ENCODE measurements at regions not wholly inside any gene's neighbourhood (a gene's known extent, or its start where the extent isn't known, plus 50 kb on each side); places are given as distances from the start of the nearest gene placed in this dataset.

DNA sequence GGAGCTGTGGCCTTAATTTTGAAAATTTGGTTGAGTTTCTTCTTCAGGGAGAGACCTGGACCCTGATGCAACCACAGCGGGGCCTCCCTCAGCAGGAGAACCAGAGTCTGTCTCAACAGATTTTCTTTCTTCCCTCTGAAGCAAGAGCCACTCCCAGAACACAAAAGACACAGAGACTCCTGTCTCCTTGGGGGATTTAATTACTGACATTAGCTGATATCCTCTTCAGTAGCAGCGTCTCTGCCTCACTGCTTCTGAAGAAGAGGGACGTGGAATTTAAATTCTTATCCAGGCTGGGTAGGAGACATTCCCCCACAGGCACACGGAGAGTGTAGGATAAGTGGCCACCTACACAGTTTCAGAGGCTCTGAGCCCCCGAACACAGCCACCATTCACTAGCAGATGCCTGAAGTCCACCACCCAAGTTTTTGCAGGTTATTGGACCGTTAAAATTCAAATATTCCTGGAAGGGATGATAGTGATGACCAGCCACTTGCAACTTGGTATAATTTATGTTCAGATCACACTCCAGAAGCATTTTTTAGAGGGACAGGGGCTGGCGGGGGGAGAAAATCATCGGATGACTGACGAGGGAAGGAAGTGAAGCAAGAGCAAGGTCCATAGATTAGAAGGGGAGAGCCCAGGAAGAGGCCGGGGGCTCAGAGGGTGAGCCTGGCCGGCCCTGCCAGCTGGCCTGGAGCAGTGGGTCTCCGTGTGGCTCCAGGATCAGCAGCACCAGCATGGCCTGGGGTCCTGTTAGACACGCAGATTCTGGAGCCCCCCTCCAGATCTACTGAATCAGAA, 109.7 kb downstream of the BDH1 start:
- H3K36me3 ChIP-seq (ENCODE audit: insufficient read depth, low read length): no peaks in the 10 kb centered on the region
- H3K9ac ChIP-seq (ENCODE audit: low read depth, low read length): no peak overlapping the region
- H3K4me3 ChIP-seq (ENCODE audit: low read length): no peak overlapping the region
- no peak overlapping the region for H3K4me2 ChIP-seq (ENCODE audit: low read length)
- H3K4me1 ChIP-seq (ENCODE audit: control insufficient read depth, insufficient read depth, low read length): no peaks in the 10 kb centered on the region
- H3K9me3 ChIP-seq (replicated peaks; ENCODE audit: low read length): no peaks in the 10 kb centered on the region
- H3K27me3 ChIP-seq (ENCODE audit: control insufficient read depth, insufficient read depth, low read length): peaks cover 32% of the 10 kb centered on the region

DNA sequence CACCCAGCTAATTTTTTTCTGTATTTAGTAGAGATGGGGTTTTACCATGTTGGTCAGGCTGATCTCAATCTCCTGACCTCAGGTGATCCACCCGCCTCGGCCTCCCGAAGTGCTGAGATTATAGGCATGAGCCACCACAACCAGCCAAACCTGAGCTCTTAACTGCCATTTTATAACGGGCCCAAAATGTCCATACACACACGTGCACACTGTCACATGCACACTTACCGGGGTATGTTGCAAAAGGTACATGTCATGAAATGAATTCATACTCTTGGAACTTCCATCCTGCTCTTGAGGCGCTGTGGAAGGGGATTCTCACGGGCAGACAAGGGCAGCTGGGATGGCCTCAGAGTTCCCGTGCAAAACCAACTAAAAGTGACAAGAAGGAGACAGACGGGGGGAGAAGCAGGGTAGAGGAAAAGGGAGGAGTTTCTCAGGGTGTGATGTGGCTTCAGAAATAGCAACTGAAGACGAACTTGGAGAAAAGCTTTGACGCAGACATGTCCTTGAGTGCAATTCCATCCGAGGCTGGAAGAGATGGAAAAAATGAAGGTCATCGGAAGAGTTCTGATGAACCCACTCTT, 110.9 kb downstream of the BDH1 start:
- H3K4me3 ChIP-seq (ENCODE audit: low read length): no peak overlapping the region
- no peaks in the 10 kb centered on the region for H3K9me3 ChIP-seq (replicated peaks; ENCODE audit: low read length)
- no peaks in the 10 kb centered on the region for H3K4me1 ChIP-seq (ENCODE audit: control insufficient read depth, insufficient read depth, low read length)
- no peaks in the 10 kb centered on the region for H3K36me3 ChIP-seq (ENCODE audit: insufficient read depth, low read length)
- H3K27me3 ChIP-seq (ENCODE audit: control insufficient read depth, insufficient read depth, low read length): peaks cover 36% of the 10 kb centered on the region
- H3K4me2 ChIP-seq (ENCODE audit: low read length): no peak overlapping the region
- no peak overlapping the region for H3K9ac ChIP-seq (ENCODE audit: low read depth, low read length)

DNA sequence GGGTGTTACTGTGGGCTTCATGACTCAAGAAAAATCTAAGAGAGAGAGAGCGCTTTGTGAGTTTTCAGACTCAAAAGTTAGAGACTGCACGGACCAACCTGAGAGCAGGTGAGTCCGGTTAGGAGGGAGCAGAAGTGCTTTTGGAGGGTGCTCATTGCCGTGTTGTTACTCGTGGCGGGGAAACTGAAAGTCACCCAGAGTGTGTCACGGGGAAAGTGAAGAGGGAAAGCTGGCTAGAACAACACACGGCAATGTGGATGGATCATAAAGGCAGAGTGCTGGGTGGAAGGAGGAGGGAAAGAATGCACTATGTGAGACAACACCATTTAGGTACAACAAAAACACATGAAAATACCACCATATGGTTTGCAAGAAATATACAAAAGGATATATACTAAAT, 112.3 kb downstream of the BDH1 start:
- Histone ChIP-seq H3K4me3 (ENCODE audit: low read length) (no peak overlapping the region), H3K27me3 (ENCODE audit: control insufficient read depth, insufficient read depth, low read length) (peaks cover 36% of the 10 kb centered on the region), H3K9ac (ENCODE audit: low read depth, low read length) (no peak overlapping the region), H3K4me2 (ENCODE audit: low read length) (no peak overlapping the region), H3K36me3 (ENCODE audit: insufficient read depth, low read length) (no peaks in the 10 kb centered on the region), H3K4me1 (ENCODE audit: control insufficient read depth, insufficient read depth, low read length) (no peaks in the 10 kb centered on the region), H3K9me3 (replicated peaks; ENCODE audit: low read length) (no peaks in the 10 kb centered on the region)

DNA sequence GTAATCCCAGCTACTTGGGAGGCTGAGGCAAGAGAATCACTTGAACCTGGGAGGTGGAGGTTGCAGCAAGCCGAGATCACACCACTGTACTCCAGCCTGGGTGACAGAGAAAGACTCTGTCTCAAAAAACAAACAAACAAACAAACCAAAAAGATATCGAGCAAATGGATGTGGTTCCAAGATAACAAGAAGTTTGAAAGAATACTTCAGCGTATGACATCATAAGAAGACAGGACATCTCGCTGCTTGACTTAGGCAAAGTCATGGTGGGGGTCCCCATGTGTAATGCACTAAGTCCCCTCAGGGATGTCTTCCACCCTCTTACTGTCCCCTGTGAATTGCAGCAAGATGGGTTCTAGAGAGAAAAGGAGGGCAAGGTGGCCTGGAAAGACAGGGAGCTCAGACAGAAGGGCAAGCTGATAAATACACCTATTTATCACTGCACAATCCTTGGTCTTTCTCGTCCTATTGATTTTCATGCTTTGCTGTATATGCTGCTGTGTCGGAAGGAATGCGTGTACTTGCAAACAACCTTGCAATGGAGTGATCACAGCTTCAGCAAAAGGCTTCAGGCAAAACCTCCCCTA, 115.0 kb downstream of the BDH1 start:
- Histone ChIP-seq H3K4me2 (ENCODE audit: low read length) (no peak overlapping the region), H3K9me3 (replicated peaks; ENCODE audit: low read length) (no peaks in the 10 kb centered on the region), H3K36me3 (ENCODE audit: insufficient read depth, low read length) (no peaks in the 10 kb centered on the region), H3K27me3 (ENCODE audit: control insufficient read depth, insufficient read depth, low read length) (peaks cover 31% of the 10 kb centered on the region), H3K4me3 (ENCODE audit: low read length) (no peak overlapping the region), H3K9ac (ENCODE audit: low read depth, low read length) (no peak overlapping the region), H3K4me1 (ENCODE audit: control insufficient read depth, insufficient read depth, low read length) (no peaks in the 10 kb centered on the region)

DNA sequence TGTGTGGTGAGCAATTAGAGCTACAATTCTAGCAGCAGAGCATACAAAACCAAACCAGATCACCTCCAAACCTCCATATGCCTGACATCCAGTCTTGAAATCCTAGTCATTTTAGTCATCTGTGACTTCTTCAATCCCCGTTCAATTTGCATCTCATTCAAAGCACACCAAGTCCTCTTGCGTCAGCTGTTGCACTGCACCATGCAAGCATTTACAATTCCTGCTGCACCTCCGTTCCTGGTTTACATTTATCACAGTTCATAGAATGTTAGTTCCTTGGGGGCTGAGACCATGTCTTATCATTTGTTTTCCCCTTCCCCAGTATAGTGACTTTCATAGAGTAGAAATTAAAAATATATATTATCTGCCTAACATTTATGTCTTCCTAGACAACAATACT, 116.9 kb downstream of the BDH1 start:
- Histone ChIP-seq H3K4me1 (ENCODE audit: control insufficient read depth, insufficient read depth, low read length) (no peaks in the 10 kb centered on the region), H3K27me3 (ENCODE audit: control insufficient read depth, insufficient read depth, low read length) (peaks cover 40% of the 10 kb centered on the region), H3K36me3 (ENCODE audit: insufficient read depth, low read length) (no peaks in the 10 kb centered on the region), H3K9me3 (replicated peaks; ENCODE audit: low read length) (no peaks in the 10 kb centered on the region), H3K9ac (ENCODE audit: low read depth, low read length) (no peak overlapping the region), H3K4me2 (ENCODE audit: low read length) (no peak overlapping the region), H3K4me3 (ENCODE audit: low read length) (no peak overlapping the region)

DNA sequence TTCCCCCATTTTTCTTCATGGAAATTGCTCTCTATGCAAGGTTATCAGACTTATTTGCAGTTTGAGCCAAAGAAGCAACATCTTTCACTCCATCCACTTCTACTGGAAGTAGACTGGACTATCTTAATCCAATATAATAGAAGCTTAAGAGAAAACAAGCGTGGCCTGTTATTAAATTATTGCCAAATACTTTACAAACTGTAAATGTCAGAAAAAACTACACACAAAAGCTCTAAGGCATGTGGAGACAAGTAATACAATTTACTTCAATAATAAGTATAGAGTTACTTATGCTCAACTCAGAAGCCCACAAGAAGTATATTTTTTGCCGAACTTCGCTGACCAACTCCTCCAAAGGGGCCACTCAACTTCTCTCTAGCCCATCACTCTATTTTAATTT, 120.3 kb downstream of the BDH1 start:
- Histone ChIP-seq H3K4me1 (ENCODE audit: control insufficient read depth, insufficient read depth, low read length) (peaks cover 17% of the 10 kb centered on the region), H3K27me3 (ENCODE audit: control insufficient read depth, insufficient read depth, low read length) (peaks cover 19% of the 10 kb centered on the region), H3K36me3 (ENCODE audit: insufficient read depth, low read length) (no peaks in the 10 kb centered on the region), H3K9ac (ENCODE audit: low read depth, low read length) (no peak overlapping the region), H3K4me2 (ENCODE audit: low read length) (no peak overlapping the region), H3K9me3 (replicated peaks; ENCODE audit: low read length) (no peaks in the 10 kb centered on the region), H3K4me3 (ENCODE audit: low read length) (no peak overlapping the region)

DNA sequence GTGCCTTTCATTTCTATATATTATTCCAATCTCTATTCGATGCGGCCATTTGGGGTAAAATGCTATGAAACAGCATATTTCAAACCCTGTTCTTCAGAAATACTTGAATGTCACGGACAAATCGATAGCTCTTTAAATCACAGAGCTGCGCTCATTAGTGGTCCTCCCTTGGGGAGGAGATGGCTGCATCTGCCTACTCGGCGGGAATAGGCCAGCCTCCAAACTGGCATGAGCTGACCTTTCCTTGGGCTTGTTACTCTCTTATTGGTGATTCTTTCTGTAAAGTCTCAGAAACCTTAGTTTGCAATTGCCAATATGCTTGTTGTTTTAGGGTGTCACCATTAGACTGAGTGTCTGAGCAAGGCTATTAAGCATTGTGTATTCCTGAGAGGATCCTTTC, 120.9 kb downstream of the BDH1 start:
- Histone ChIP-seq H3K36me3 (ENCODE audit: insufficient read depth, low read length) (no peaks in the 10 kb centered on the region), H3K4me2 (ENCODE audit: low read length) (no peak overlapping the region)

DNA sequence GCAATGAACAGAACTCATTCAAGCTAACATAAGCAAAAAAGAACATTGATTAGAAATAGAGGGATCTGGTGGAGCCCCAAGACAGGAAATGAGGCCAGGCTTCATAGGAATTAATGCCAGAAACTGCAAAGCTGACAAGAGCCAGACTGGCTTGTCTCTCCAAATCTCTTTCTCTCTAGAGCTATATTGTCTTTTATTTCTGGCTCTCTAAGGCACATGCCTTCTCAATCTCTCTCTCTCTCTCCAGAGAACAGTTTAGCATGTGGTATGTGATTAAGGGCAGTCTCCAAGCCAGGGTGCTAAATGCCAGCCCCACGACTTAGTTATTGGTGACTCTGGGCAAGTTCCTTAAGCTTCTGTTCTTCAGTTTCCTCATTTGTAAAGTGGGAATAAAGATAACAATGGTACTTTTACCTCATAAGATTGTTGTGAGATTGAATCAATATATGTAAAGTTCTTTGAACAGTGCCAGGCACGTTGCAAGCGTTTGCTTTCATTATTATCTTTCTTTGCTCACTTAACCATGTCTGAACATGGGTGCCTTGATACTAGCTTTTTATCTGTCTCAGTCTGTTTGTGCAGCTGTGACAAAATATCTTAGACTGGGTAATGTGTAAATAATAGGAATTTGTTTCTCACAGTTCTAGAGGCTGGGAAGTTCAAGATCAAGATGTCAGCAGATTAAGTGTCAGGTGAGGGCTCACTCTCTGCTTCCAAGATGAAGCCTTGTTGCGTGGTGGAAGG, 123.2 kb downstream of the BDH1 start:
- H3K4me2 ChIP-seq (ENCODE audit: low read length): no peak overlapping the region
- H3K4me1 ChIP-seq (ENCODE audit: control insufficient read depth, insufficient read depth, low read length): peaks cover 29% of the 10 kb centered on the region
- H3K9ac ChIP-seq (ENCODE audit: low read depth, low read length): no peak overlapping the region
- no peaks in the 10 kb centered on the region for H3K36me3 ChIP-seq (ENCODE audit: insufficient read depth, low read length)
- H3K27me3 ChIP-seq (ENCODE audit: control insufficient read depth, insufficient read depth, low read length): peaks cover 36% of the 10 kb centered on the region
- no peak overlapping the region for H3K4me3 ChIP-seq (ENCODE audit: low read length)
- no peaks in the 10 kb centered on the region for H3K9me3 ChIP-seq (replicated peaks; ENCODE audit: low read length)

More for the DNA sequence above, 120.9 kb downstream of the BDH1 start:
- H3K4me1 ChIP-seq (ENCODE audit: control insufficient read depth, insufficient read depth, low read length): peaks cover 19% of the 10 kb centered on the region
- H3K9me3 ChIP-seq (replicated peaks; ENCODE audit: low read length): no peaks in the 10 kb centered on the region
- H3K27me3 ChIP-seq (ENCODE audit: control insufficient read depth, insufficient read depth, low read length): peaks cover 19% of the 10 kb centered on the region
- no peak overlapping the region for H3K9ac ChIP-seq (ENCODE audit: low read depth, low read length)
- no peak overlapping the region for H3K4me3 ChIP-seq (ENCODE audit: low read length)

DNA sequence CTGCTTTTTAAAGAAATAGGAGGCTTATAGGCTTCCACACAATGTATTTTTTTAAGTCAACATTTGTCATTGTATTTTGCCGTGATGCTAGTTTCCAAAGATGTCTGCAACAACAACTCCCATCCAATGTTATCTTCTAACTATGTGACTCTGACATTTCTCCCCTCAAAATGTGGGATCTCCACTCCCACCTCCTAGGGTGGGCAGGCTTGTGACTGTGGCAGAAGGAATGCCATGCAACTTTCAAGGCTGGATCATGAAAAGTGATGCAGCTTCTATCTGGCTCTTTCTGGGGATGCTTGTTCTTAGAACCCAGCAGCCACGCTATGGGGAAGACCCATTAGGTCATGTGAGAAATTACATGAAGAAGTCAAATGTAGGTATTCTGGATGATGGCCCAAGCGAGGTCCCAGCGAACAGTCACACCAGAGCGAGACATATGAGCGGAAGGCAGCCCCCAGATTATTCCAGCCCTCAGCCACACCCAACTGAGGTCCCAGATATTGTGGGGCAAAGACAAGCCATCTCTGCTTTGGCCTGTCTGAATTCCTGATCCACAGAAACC, 124.3 kb downstream of the BDH1 start:
- peak overlapping the region; percentile 2 for H3K9ac ChIP-seq (ENCODE audit: low read depth, low read length)
- no peaks in the 10 kb centered on the region for H3K36me3 ChIP-seq (ENCODE audit: insufficient read depth, low read length)
- no peak overlapping the region for H3K4me2 ChIP-seq (ENCODE audit: low read length)
- no peak overlapping the region for H3K4me3 ChIP-seq (ENCODE audit: low read length)
- no peaks in the 10 kb centered on the region for H3K9me3 ChIP-seq (replicated peaks; ENCODE audit: low read length)
- H3K27me3 ChIP-seq (ENCODE audit: control insufficient read depth, insufficient read depth, low read length): peaks cover 42% of the 10 kb centered on the region
- H3K4me1 ChIP-seq (ENCODE audit: control insufficient read depth, insufficient read depth, low read length): peaks cover 29% of the 10 kb centered on the region

DNA sequence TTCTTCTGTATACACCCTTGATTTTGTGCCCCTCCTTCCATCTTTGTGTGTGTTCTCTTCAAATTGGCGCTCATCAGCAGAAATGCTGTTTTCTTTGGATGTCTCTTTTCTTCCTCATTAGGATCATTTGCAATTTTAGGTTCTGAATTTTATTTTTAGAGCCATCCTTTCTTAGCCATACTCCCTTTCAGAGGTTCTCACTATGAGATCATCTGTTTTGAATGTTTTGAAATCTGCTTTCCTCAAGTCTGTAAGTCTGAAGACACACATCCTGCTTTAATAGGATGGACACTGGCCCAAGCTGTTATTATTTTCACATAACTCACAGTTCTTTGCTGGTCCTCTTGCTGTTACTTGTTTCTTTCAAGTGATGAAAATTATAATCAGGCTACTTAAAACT, 124.8 kb downstream of the BDH1 start:
- no peak overlapping the region for H3K4me3 ChIP-seq (ENCODE audit: low read length)
- H3K9me3 ChIP-seq (replicated peaks; ENCODE audit: low read length): no peaks in the 10 kb centered on the region
- peaks cover 46% of the 10 kb centered on the region for H3K27me3 ChIP-seq (ENCODE audit: control insufficient read depth, insufficient read depth, low read length)
- no peaks in the 10 kb centered on the region for H3K36me3 ChIP-seq (ENCODE audit: insufficient read depth, low read length)
- no peak overlapping the region for H3K4me2 ChIP-seq (ENCODE audit: low read length)
- peaks cover 34% of the 10 kb centered on the region for H3K4me1 ChIP-seq (ENCODE audit: control insufficient read depth, insufficient read depth, low read length)
- H3K9ac ChIP-seq (ENCODE audit: low read depth, low read length): peak overlapping the region; percentile 2

DNA sequence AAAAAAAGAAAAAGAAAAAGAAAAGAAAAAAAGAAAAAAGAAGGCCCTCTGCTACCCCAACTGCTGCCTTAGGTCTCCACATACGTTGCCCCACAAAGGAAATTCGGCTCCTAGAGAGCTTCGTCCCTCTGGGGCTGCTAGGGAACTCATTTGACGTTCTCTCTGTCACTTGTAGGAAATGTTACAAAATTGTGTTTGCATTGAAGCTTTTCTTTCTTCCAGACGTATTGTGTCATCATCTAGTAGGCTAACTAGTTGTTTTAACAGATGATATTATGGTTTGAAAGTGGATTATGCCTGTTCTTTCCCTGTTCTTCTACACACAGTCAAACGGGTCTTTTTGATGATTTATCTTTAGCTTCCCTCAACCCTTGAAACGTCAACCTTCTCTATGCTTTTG, 125.3 kb downstream of the BDH1 start:
- Histone ChIP-seq H3K9ac (ENCODE audit: low read depth, low read length) (peak overlapping the region; percentile 2), H3K9me3 (replicated peaks; ENCODE audit: low read length) (no peaks in the 10 kb centered on the region), H3K4me2 (ENCODE audit: low read length) (no peak overlapping the region), H3K4me1 (ENCODE audit: control insufficient read depth, insufficient read depth, low read length) (peaks cover 34% of the 10 kb centered on the region), H3K36me3 (ENCODE audit: insufficient read depth, low read length) (no peaks in the 10 kb centered on the region), H3K4me3 (ENCODE audit: low read length) (no peak overlapping the region), H3K27me3 (ENCODE audit: control insufficient read depth, insufficient read depth, low read length) (peaks cover 50% of the 10 kb centered on the region)
